C4-2B (cell line): ENCODE measurements at regions not wholly inside any gene's neighbourhood (a gene's known extent, or its start where the extent isn't known, plus 50 kb on each side); places are given as distances from the start of the nearest gene placed in this dataset.

ENCODE experiments used
- H3K27ac ChIP-seq: fragments of 450-650 bp; 2 replicates; pipeline ENCODE4 v1.5.1; 2017
- CTCF ChIP-seq: fragments of 450-650 bp; conservative IDR thresholded peaks from 2 replicates; pipeline ENCODE4 v1.5.1; 2017; ENCODE audit warnings: mild to moderate bottlenecking
- ZFX ChIP-seq: fragments of 450-650 bp; IDR thresholded peaks from 2 replicates; pipeline ENCODE4 v1.6.1; 2017

GRCh38 chr2:16139663-16140615 lies 199.6 kb downstream of the MYCN start:
- no peak overlapping the region for H3K27ac ChIP-seq

GRCh38 chr2:16138811-16139662 lies 198.7 kb downstream of the MYCN start:
- H3K27ac ChIP-seq, result no peak overlapping the region
- no peak for TF ChIP-seq ZFX
- no peak for TF ChIP-seq CTCF

More at GRCh38 chr2:16139663-16140615, 199.6 kb downstream of the MYCN start:
- TF ChIP-seq ZFX (no peak), CTCF (no peak)

- no peak overlapping the region for H3K27ac ChIP-seq
- TF ChIP-seq ZFX (no peak), CTCF (no peak)
Observed at GRCh38 chr2:16137080-16137755, 196.9 kb downstream of the MYCN start.

GRCh38 chr2:16136461-16137035 lies 196.2 kb downstream of the MYCN start:
- TF ChIP-seq ZFX (no peak), CTCF (no peak)
- H3K27ac ChIP-seq, result no peak overlapping the region

- TF ChIP-seq ZFX, result no peak
- H3K27ac ChIP-seq, result no peak overlapping the region
Observed at GRCh38 chr2:16135913-16136310, 195.6 kb downstream of the MYCN start.

GRCh38 chr2:16135196-16135912 lies 195.0 kb downstream of the MYCN start:
- TF ChIP-seq CTCF (no peak), ZFX (no peak)
- no peak overlapping the region for H3K27ac ChIP-seq
